Choroid plexus epithelial cell (primary cell): ENCODE measurements at regions not wholly inside any gene's neighbourhood (a gene's known extent, or its start where the extent isn't known, plus 50 kb on each side); places are given as distances from the start of the nearest gene placed in this dataset.

ENCODE experiments used
- DNase-seq: peaks from one replicate; pipeline ENCODE4 v3.0.0-alpha.2; 2010; ENCODE audit warnings: low read depth
- H3K4me3 ChIP-seq: 2 replicates; pipeline ENCODE4 v1.5.1; 2011; ENCODE audit warnings: low read depth, mild to moderate bottlenecking, control low read depth, low read length, moderate library complexity
- TF ChIP-seq, protein P1 (sequence below): conservative IDR thresholded peaks from 2 replicates; pipeline ENCODE4 v1.5.1; 2011; ENCODE audit warnings: low read depth, mild to moderate bottlenecking, control low read depth, inconsistent platforms, low read length, moderate library complexity

DNA sequence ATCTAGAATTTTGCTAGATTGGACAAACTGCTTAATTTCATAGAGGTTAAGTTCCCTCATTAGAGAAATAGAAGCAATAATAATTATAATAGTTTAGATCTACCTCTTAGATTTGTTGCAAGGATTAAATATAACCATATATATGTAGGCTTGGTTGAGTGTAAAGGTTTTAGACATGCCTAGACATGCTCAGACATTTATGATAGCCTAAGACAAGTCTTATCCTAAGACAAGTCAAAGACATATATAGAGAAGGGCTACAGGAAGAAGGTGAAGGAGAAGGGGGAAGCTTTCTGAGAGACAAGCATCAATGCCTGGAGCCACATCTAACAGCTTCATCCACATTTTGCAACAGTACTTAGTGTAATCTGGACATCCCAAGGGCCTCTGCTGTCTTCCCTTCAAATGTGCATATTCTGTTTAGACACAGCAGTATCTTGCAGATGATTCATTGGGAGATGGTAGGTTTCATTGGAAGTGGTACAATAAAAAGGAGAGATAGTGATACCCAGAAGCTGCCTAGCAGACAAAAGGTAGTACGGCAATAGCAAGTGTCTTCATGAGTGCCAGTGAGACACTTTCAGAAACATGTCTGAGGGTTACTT, 146.5 kb downstream of the HGF start:
- peak; percentile 24 for DNase-seq
- TF ChIP-seq, protein P1, sequence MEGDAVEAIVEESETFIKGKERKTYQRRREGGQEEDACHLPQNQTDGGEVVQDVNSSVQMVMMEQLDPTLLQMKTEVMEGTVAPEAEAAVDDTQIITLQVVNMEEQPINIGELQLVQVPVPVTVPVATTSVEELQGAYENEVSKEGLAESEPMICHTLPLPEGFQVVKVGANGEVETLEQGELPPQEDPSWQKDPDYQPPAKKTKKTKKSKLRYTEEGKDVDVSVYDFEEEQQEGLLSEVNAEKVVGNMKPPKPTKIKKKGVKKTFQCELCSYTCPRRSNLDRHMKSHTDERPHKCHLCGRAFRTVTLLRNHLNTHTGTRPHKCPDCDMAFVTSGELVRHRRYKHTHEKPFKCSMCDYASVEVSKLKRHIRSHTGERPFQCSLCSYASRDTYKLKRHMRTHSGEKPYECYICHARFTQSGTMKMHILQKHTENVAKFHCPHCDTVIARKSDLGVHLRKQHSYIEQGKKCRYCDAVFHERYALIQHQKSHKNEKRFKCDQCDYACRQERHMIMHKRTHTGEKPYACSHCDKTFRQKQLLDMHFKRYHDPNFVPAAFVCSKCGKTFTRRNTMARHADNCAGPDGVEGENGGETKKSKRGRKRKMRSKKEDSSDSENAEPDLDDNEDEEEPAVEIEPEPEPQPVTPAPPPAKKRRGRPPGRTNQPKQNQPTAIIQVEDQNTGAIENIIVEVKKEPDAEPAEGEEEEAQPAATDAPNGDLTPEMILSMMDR, result no peak
- no peak overlapping the region for H3K4me3 ChIP-seq

DNA sequence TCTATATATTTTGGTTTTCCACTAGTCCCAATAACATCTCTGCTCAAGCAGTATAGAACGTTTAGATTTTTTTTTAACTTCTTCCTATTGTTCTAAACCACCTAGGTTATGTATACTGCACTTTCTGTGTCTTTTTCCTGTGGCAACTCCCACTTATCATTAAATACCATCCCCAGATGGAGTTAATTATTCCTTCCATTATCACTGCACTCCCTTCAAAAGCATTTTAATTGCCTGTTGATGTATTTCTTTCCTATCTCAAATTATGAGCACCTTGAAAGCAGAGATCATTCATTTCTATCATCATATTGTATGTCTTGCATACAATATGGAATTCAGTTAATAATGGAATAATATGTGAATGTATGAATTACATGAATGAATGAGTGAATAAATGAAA, 148.0 kb downstream of the HGF start:
- TF ChIP-seq, protein P1, result no peak
- H3K4me3 ChIP-seq, result no peak overlapping the region
- DNase-seq, result no peak

DNA sequence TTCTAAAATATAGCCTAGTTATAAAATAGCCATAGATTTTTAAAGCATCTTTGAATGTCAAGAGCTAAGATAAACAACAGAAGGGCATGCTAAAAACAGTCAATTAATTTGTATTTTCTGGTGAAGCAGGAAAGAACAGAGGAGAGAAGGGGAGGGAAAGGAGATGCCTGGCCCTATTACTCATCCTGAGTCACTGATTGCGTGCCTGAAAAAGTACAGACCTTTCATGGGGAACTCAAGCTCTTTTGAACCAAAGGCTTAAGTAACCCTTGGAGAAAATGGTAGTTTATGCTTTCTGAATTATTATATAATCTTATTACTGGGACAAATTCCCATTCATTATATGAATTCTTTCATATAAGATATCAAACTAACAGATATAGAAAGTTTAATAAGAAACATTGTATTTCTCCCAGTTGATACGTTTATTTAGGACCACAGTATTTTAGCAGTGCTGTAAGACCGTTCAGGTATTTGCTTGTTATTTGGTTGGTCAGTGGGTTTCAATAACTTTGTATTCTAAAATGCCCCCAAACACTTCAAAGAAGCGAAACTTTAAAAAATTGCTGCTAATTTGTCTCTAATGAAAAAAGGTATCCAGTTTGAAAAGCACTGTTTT, 151.3 kb downstream of the HGF start:
- H3K4me3 ChIP-seq, result no peak overlapping the region
- TF ChIP-seq, protein P1, result no peak
- peak; percentile 96 for DNase-seq

DNA sequence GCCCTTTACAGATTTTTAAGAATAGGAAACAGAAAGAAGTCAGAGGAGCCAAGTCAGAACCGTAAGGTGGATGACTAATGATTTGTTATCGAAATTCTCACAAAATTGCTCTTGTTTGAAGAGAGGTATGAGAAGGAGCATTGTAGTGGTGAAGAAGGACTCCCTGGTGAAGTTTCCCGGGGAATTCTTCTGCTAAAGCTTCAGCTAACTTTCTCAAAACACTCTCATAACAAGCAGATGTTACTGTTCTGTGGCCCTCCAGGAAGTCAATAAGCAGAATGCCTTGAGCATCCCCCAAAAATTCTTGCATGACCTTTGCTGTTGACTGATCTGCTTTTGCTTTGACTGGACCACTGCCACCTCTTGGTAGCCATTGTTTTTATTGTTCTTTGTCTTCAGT, 152.9 kb downstream of the HGF start:
- no peak overlapping the region for H3K4me3 ChIP-seq
- TF ChIP-seq, protein P1, result no peak
- peak; percentile 80 for DNase-seq

DNA sequence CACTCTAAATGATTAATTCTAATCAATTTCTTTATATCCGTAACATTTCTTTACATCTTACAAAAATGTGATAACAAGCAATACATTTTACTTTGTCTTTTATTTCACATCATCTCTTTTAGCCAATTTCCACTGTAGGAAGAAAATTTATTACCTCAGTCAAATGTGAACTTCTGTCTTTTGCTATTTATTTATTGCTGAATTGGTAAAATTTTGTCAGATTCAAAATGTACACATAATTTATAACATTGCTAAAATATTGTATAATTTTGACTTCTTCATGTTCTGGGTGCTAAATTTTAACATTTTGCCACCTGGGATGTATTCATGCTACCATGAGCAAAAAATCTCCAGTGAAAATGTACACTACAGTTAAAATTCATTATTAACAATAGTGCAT, 158.0 kb downstream of the HGF start:
- DNase-seq, result no peak
- TF ChIP-seq, protein P1, result no peak

DNA sequence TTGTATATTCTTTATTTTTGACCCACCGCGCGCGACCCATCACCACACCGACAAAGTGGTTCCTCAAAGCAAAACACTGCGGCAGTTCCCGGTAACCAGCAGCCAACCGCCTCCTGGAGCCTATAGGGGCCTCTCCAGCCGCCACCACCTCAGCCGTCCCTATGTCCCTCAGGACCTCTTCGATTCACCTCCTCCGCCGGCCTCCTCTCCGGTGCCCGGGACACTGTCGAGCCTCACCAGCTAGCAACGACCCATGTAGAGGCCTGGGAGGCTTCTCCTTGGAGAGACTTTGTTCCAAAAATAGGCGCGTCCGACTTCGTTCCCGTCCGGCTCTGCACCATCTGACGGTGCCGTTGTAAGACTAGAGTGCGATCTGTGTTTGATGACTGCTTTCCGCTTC, 158.8 kb downstream of the HGF start:
- TF ChIP-seq, protein P1, result no peak
- no peak for DNase-seq
- H3K4me3 ChIP-seq, result peak overlapping the region; percentile 15

More for the DNA sequence above, 158.0 kb downstream of the HGF start:
- H3K4me3 ChIP-seq, result no peak overlapping the region
